SK-N-SH treated with all-trans-retinoic acid at 6 μM for 48 hours (cell line): ENCODE measurements at regions not wholly inside any gene's neighbourhood (a gene's known extent, or its start where the extent isn't known, plus 50 kb on each side); places are given as distances from the start of the nearest gene placed in this dataset.

ENCODE experiments used
- ATAC-seq: fragments of 200-7000 bp; cut with Tn5 transposase; 3 replicates; pipeline ENCODE4 v1.9.1; 2020; ENCODE audit warnings: mild to moderate bottlenecking, moderate library complexity
- ARNTL ChIP-seq: fragments of 450-650 bp; formaldehyde crosslinking; IDR thresholded peaks from 2 replicates; pipeline ENCODE4 v1.5.0; 2020; ENCODE audit warnings: low read depth, mild to moderate bottlenecking, moderate library complexity, borderline replicate concordance
- BACH2 ChIP-seq: fragments of 250-450 bp; sonication (Bioruptor Pico); IDR thresholded peaks from 2 replicates; pipeline ENCODE4 v1.9.0; 2021; ENCODE audit warnings: mild to moderate bottlenecking, borderline replicate concordance
- CSDC2 ChIP-seq: fragments of 250-450 bp; sonication (Bioruptor Pico); IDR thresholded peaks from 2 replicates; pipeline ENCODE4 v1.5.0; 2020; ENCODE audit warnings: mild to moderate bottlenecking, moderate library complexity
- ESRRG ChIP-seq: fragments of 250-450 bp; sonication (Bioruptor Pico); IDR thresholded peaks from 2 replicates; pipeline ENCODE4 v1.6.1; 2021; ENCODE audit warnings: mild to moderate bottlenecking
- GLIS3 ChIP-seq: fragments of 250-450 bp; sonication (Bioruptor Pico); IDR thresholded peaks from 2 replicates; pipeline ENCODE4 v1.5.0; 2020; ENCODE audit warnings: mild to moderate bottlenecking, moderate library complexity
- ISL1 ChIP-seq: fragments of 250-450 bp; sonication (Bioruptor Pico); IDR thresholded peaks from 2 replicates; pipeline ENCODE4 v2.1.2; 2022; ENCODE audit warnings: mild to moderate bottlenecking, moderate library complexity
- OSR1 ChIP-seq: fragments of 250-450 bp; sonication (Bioruptor Pico); IDR thresholded peaks from 2 replicates; pipeline ENCODE4 v1.8.0; 2022; ENCODE audit warnings: moderate library complexity, mild to moderate bottlenecking, inconsistent platforms
- PPARA ChIP-seq: fragments of 250-450 bp; sonication (Bioruptor Pico); IDR thresholded peaks from 2 replicates; pipeline ENCODE4 v1.5.0; 2020; ENCODE audit warnings: mild to moderate bottlenecking, borderline replicate concordance
- RARB ChIP-seq: fragments of 250-450 bp; sonication (Bioruptor Pico); IDR thresholded peaks from 2 replicates; pipeline ENCODE4 v1.8.0; 2021; ENCODE audit warnings: mild to moderate bottlenecking, moderate library complexity
- SNAI2 ChIP-seq: fragments of 250-450 bp; sonication (Bioruptor Pico); IDR thresholded peaks from 2 replicates; pipeline ENCODE4 v1.5.0; 2020; ENCODE audit warnings: mild to moderate bottlenecking, moderate library complexity
- TCF4 ChIP-seq: fragments of 250-450 bp; sonication (Bioruptor Pico); IDR thresholded peaks from 2 replicates; pipeline ENCODE4 v1.8.0; 2021; ENCODE audit warnings: mild to moderate bottlenecking, moderate library complexity, borderline replicate concordance
- TOX ChIP-seq: fragments of 250-450 bp; sonication (Bioruptor Pico); IDR thresholded peaks from 2 replicates; pipeline ENCODE4 v1.8.0; 2021; ENCODE audit warnings: mild to moderate bottlenecking, moderate library complexity, borderline replicate concordance
- ZC3H10 ChIP-seq: fragments of 250-450 bp; sonication (Bioruptor Pico); IDR thresholded peaks from 2 replicates; pipeline ENCODE4 v1.5.1; 2021; ENCODE audit warnings: mild to moderate bottlenecking, moderate library complexity
- ZFP3 ChIP-seq: fragments of 250-450 bp; sonication (Bioruptor Pico); IDR thresholded peaks from 2 replicates; pipeline ENCODE4 v1.5.0; 2020; ENCODE audit warnings: mild to moderate bottlenecking, moderate library complexity
- ZFP30 ChIP-seq: fragments of 450-650 bp; formaldehyde crosslinking; IDR thresholded peaks from 2 replicates; pipeline ENCODE4 v1.5.0; 2022; ENCODE audit warnings: mild to moderate bottlenecking, moderate library complexity
- ZNF565 ChIP-seq: fragments of 450-650 bp; formaldehyde crosslinking; conservative IDR thresholded peaks from 2 replicates; pipeline ENCODE4 v1.5.0; 2020; ENCODE audit warnings: low read depth, mild to moderate bottlenecking, moderate library complexity
- ZNF70 ChIP-seq: fragments of 450-650 bp; formaldehyde crosslinking; IDR thresholded peaks from 2 replicates; pipeline ENCODE4 v1.5.0; 2020; ENCODE audit warnings: mild to moderate bottlenecking, moderate library complexity
- ZNF8 ChIP-seq: fragments of 450-650 bp; formaldehyde crosslinking; IDR thresholded peaks from 2 replicates; pipeline ENCODE4 v1.5.0; 2020; ENCODE audit warnings: mild to moderate bottlenecking, moderate library complexity
- TF ChIP-seq, protein P1 (sequence below): fragments of 250-450 bp; sonication (Bioruptor Pico); IDR thresholded peaks from 2 replicates; pipeline ENCODE4 v1.8.0; 2020; ENCODE audit warnings: mild to moderate bottlenecking, moderate library complexity, borderline replicate concordance
- TF ChIP-seq, protein P2 (sequence below): fragments of 250-450 bp; sonication (Bioruptor Pico); IDR thresholded peaks from 2 replicates; pipeline ENCODE4 v1.8.0; 2021; ENCODE audit warnings: low read depth, mild to moderate bottlenecking, moderate library complexity, borderline replicate concordance
- TF ChIP-seq, protein P3 (sequence below): fragments of 250-450 bp; sonication (Bioruptor Pico); IDR thresholded peaks from 2 replicates; pipeline ENCODE4 v1.5.1; 2021; ENCODE audit warnings: mild to moderate bottlenecking, moderate library complexity

DNA sequence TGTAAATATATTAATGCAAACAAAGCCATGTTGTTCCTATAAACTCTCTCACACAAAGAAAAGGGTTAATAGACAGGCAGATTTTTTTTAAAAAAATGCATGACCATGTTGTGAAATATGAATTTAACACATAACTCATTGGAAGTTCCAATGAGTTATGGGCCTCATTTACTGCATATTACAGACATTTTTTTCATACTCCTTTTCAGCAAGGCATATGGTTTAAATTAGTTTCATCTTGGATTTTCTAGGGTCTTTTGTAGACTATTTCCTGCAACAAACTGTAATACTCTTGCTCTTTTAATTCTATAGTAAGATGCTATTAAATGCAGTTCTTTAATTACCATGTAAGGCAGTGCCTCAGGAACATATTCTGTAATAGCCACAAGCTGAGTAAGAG, 323.1 kb downstream of the GBA3 start (continued):
- TF ChIP-seq GLIS3 (CRISPR knock-in tag) = no peak
- TF ChIP-seq ZNF8 (CRISPR knock-in tag) = no peak
- TF ChIP-seq, all 23 proteins: peak for 0

DNA sequence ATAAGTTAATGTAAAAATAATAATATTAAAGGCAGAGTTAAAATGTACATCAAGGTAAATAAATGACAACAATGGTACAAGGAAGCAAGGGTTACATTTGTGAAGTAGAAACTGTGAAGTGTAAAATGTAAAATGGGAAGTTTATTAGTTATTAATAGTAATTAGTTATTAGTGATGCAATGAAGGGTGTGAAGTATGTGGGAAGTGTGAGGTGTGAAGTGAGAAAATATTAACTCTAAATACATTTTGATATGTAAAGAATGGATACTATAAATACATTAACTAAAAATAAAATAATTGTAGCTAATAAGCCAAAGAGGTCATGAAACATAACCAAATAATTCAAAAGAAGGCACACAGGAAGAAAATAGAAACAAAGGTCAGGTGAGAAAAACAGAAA, 316.4 kb downstream of the GBA3 start:
- no peak for TF ChIP-seq RARB (CRISPR knock-in tag)
- no peak for TF ChIP-seq ESRRG (CRISPR knock-in tag)
- no peak for TF ChIP-seq TCF4 (CRISPR knock-in tag)
- no peak for TF ChIP-seq ZNF8 (CRISPR knock-in tag)
- TF ChIP-seq SNAI2 = no peak
- TF ChIP-seq, protein P1, sequence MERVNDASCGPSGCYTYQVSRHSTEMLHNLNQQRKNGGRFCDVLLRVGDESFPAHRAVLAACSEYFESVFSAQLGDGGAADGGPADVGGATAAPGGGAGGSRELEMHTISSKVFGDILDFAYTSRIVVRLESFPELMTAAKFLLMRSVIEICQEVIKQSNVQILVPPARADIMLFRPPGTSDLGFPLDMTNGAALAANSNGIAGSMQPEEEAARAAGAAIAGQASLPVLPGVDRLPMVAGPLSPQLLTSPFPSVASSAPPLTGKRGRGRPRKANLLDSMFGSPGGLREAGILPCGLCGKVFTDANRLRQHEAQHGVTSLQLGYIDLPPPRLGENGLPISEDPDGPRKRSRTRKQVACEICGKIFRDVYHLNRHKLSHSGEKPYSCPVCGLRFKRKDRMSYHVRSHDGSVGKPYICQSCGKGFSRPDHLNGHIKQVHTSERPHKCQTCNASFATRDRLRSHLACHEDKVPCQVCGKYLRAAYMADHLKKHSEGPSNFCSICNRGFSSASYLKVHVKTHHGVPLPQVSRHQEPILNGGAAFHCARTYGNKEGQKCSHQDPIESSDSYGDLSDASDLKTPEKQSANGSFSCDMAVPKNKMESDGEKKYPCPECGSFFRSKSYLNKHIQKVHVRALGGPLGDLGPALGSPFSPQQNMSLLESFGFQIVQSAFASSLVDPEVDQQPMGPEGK (CRISPR knock-in tag) = no peak
- no peak for TF ChIP-seq OSR1 (CRISPR knock-in tag)
- no peak for TF ChIP-seq ZFP30 (CRISPR knock-in tag)
- TF ChIP-seq ISL1 (CRISPR knock-in tag) = no peak
- no peak for TF ChIP-seq CSDC2 (CRISPR knock-in tag)
- no peak for TF ChIP-seq ZC3H10 (CRISPR knock-in tag)
- no peak for TF ChIP-seq BACH2 (CRISPR knock-in tag)
- TF ChIP-seq ZFP3 = no peak
- TF ChIP-seq ZNF565 (CRISPR knock-in tag) = no peak
- TF ChIP-seq, protein P2, sequence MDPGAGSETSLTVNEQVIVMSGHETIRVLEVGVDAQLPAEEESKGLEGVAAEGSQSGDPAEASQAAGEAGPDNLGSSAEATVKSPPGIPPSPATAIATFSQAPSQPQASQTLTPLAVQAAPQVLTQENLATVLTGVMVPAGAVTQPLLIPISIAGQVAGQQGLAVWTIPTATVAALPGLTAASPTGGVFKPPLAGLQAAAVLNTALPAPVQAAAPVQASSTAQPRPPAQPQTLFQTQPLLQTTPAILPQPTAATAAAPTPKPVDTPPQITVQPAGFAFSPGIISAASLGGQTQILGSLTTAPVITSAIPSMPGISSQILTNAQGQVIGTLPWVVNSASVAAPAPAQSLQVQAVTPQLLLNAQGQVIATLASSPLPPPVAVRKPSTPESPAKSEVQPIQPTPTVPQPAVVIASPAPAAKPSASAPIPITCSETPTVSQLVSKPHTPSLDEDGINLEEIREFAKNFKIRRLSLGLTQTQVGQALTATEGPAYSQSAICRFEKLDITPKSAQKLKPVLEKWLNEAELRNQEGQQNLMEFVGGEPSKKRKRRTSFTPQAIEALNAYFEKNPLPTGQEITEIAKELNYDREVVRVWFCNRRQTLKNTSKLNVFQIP = no peak
- TF ChIP-seq, all 23 proteins: peak for 0
- no peak for ATAC-seq

DNA sequence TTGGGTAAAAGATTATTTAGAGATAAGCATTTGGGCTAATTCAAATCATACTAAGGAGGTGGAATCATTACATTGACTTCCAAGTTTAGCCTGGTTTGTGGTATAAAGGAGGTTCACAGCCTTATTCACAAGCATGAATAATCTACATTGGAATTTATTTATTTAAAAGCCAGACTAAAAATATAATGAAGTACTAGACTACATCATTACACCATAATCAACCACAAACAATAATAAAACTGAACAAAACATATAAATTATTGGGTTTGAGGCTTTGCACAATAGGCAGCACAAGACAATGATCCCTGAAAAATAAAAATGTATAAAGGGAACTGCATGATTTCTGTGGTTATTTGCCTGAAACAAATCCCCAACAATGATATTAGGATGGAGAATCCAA, 314.0 kb downstream of the GBA3 start:
- ATAC-seq = no peak
- TF ChIP-seq ZFP30 (CRISPR knock-in tag) (no peak), ARNTL (CRISPR knock-in tag) (no peak), GLIS3 (CRISPR knock-in tag) (no peak), TOX (no peak), ZNF70 (CRISPR knock-in tag) (no peak), PPARA (CRISPR knock-in tag) (no peak), ZNF565 (CRISPR knock-in tag) (no peak), SNAI2 (no peak)
- TF ChIP-seq, protein P1 (CRISPR knock-in tag) = no peak
- TF ChIP-seq, protein P3, sequence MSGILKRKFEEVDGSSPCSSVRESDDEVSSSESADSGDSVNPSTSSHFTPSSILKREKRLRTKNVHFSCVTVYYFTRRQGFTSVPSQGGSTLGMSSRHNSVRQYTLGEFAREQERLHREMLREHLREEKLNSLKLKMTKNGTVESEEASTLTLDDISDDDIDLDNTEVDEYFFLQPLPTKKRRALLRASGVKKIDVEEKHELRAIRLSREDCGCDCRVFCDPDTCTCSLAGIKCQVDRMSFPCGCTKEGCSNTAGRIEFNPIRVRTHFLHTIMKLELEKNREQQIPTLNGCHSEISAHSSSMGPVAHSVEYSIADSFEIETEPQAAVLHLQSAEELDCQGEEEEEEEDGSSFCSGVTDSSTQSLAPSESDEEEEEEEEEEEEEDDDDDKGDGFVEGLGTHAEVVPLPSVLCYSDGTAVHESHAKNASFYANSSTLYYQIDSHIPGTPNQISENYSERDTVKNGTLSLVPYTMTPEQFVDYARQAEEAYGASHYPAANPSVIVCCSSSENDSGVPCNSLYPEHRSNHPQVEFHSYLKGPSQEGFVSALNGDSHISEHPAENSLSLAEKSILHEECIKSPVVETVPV = no peak

DNA sequence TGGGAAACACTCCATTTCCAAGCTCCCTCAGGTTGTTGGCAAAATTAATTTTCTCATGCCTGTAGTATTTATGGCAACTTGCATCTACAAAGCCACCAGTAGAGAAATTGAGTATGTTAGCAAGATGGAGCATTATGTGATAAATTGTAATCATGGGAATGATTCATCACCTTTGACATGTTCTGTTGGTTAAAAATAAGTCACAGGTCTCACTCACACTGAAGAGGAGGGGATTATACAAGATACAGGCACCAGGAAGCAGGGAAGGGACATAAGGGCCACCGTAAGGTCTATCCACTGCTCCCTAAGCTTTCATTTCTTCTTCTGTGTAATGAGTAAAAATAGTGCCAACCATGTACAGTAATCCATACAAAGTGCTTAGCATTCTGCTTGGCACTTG, 313.0 kb downstream of the GBA3 start:
- TF ChIP-seq ZFP3 = no peak
- no peak for TF ChIP-seq ZNF70 (CRISPR knock-in tag)
- TF ChIP-seq, protein P2 = no peak
- TF ChIP-seq GLIS3 (CRISPR knock-in tag) = no peak
- no peak for TF ChIP-seq ZFP30 (CRISPR knock-in tag)
- no peak for TF ChIP-seq RARB (CRISPR knock-in tag)
- TF ChIP-seq SNAI2 = no peak
- TF ChIP-seq, protein P1 (CRISPR knock-in tag) = no peak
- TF ChIP-seq ARNTL (CRISPR knock-in tag) = no peak
- no peak for TF ChIP-seq ZC3H10 (CRISPR knock-in tag)
- TF ChIP-seq ISL1 (CRISPR knock-in tag) = no peak
- no peak for TF ChIP-seq TCF4 (CRISPR knock-in tag)
- no peak for ATAC-seq
